BJ (cell line): ENCODE measurements at regions not wholly inside any gene's neighbourhood (a gene's known extent, or its start where the extent isn't known, plus 50 kb on each side); places are given as distances from the start of the nearest gene placed in this dataset.
"Not testable (repeated sequence)": the region's sequence is repeated elsewhere in the genome, so short reads cannot be mapped to it uniquely, and the experiment has no call there.

Experiments
- CTCF ChIA-PET: fragments of 350-600 bp; formaldehyde crosslinking; extraction: SDS; loops from one replicate; lab custom pipeline; 2021; ENCODE audit warnings: antibody characterized with exemption, inconsistent platforms; lab: Yijun Ruan, JAX
- POLR2A ChIA-PET: fragments of 300-600 bp; sonication (Branson Sonifier 250); formaldehyde crosslinking; extraction: SDS; loops from one replicate; lab custom pipeline; 2021; ENCODE audit warnings: antibody characterized with exemption; lab: Charles Lee
- DNase-seq: peaks from one replicate; pipeline ENCODE4 v3.0.0-alpha.2; 2011; ENCODE audit warnings: low read depth
- H3K27me3 ChIP-seq: 2 replicates; pipeline ENCODE4 v1.6.0; 2011; ENCODE audit warnings: low read length; ENCODE audit not compliant: control insufficient read depth, insufficient read depth
- H3K36me3 ChIP-seq: 2 replicates; pipeline ENCODE4 v1.5.1; 2011; ENCODE audit warnings: low read length; ENCODE audit not compliant: control insufficient read depth, insufficient read depth
- H3K4me3 ChIP-seq: 2 replicates; pipeline ENCODE4 v1.5.1; 2011; ENCODE audit warnings: low read depth, mild to moderate bottlenecking, control low read depth, low read length
- TF ChIP-seq, protein P1 (sequence below): IDR thresholded peaks from 2 replicates; pipeline ENCODE4 v1.5.1; 2011; ENCODE audit warnings: low read depth, mild to moderate bottlenecking, control low read depth, inconsistent platforms, low read length, moderate library complexity; ENCODE audit not compliant: insufficient read depth

DNA sequence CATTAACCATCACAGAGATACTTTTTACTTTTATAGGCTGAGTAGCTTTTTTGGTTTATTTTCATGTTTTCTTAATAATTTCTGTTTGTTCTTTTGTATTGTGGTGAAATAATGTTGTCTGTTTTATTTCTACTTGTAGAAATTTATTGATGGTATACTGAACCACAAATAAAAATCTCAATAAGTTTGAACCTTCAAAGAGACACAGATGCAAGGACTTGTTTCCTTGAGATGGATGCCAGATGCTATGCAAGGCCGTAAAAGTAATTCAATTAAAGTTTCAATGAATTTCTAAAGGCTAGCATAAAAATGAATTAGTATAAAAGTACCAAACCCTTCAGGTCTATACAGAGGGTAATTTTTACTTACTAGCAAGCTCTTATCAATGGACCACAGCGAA, 873.5 kb downstream of the TTLL7 start:
- DNase-seq: no peak
- POLR2A ChIA-PET: no interaction called here
- CTCF ChIA-PET: interaction anchor here (1.3 kb wide), 1 partner anchor 11 kb away, joined by 3 read pairs; no protein-coding TSS in a partner anchor
- TF ChIP-seq, protein P1, sequence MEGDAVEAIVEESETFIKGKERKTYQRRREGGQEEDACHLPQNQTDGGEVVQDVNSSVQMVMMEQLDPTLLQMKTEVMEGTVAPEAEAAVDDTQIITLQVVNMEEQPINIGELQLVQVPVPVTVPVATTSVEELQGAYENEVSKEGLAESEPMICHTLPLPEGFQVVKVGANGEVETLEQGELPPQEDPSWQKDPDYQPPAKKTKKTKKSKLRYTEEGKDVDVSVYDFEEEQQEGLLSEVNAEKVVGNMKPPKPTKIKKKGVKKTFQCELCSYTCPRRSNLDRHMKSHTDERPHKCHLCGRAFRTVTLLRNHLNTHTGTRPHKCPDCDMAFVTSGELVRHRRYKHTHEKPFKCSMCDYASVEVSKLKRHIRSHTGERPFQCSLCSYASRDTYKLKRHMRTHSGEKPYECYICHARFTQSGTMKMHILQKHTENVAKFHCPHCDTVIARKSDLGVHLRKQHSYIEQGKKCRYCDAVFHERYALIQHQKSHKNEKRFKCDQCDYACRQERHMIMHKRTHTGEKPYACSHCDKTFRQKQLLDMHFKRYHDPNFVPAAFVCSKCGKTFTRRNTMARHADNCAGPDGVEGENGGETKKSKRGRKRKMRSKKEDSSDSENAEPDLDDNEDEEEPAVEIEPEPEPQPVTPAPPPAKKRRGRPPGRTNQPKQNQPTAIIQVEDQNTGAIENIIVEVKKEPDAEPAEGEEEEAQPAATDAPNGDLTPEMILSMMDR: no peak
- no peaks in the 10 kb centered on the region for H3K36me3 ChIP-seq
- H3K4me3 ChIP-seq: no peak overlapping the region
- no peaks in the 10 kb centered on the region for H3K27me3 ChIP-seq

DNA sequence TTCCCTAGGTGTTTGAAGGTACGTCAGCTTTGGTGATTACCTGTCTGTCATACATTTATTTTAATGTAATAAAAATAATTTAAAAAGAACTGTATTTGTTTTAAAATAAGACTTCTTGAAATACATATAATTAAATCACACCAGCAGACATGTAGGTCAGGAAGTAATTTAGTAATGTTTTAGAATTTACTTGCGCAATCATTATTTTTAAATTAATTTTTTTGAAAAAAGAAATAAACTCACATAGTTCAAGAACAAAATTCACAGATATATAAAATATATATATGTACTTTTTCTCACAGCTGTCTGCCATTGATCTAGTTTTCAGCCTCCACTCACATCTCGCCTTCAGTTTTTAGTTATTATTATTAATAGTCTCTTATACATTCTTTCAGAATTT, 875.9 kb downstream of the TTLL7 start:
- TF ChIP-seq, protein P1: no peak
- Histone ChIP-seq H3K36me3 (no peaks in the 10 kb centered on the region), H3K27me3 (no peaks in the 10 kb centered on the region), H3K4me3 (no peak overlapping the region)
- ChIA-PET CTCF (no interaction called here), POLR2A (no interaction called here)
- DNase-seq: no peak

DNA sequence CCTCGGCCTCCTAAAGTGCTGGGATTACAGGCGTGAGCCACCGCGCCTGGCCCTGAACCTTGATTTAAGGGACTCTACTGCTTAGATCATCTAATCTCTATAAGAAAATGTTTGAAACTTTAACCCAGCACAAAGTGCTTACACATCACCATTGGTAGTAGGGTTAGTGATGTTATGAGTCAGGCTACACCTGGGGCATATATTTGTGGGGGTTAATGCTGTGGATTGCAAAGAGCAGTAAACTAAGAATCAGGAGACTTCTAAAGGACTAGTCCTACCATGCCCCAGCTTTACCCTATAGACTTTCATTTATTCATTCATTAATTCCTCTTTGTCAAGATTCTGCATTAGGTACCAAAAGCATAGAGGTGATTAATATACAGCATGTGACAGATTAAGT, 880.5 kb downstream of the TTLL7 start:
- ChIA-PET POLR2A (no interaction called here), CTCF (no interaction called here)
- H3K27me3 ChIP-seq: no peaks in the 10 kb centered on the region
- H3K36me3 ChIP-seq: no peaks in the 10 kb centered on the region
- H3K4me3 ChIP-seq: no peak overlapping the region
- no peak for DNase-seq
- TF ChIP-seq, protein P1: no peak

DNA sequence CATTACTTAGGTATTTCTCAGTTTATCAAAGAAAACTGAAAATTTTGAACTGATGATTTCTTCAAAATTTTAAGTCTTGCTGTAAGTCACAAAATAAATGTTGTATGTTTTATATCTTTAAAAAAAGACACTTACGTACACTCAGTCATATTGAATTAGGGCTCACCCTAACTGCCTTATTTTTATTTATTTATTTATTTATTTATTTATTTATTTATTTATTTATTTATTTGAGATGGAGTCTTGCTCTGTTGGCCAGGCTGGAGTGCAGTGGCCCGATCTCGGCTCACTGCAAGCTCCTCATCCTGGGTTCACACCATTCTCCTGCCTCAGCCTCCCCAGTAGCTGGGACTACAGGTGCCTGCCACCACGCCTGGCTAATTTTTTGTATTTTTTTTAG, 881.9 kb downstream of the TTLL7 start:
- H3K36me3 ChIP-seq, CTCF ChIA-PET, POLR2A ChIA-PET, H3K27me3 ChIP-seq, H3K4me3 ChIP-seq, DNase-seq: not testable (repeated sequence)

DNA sequence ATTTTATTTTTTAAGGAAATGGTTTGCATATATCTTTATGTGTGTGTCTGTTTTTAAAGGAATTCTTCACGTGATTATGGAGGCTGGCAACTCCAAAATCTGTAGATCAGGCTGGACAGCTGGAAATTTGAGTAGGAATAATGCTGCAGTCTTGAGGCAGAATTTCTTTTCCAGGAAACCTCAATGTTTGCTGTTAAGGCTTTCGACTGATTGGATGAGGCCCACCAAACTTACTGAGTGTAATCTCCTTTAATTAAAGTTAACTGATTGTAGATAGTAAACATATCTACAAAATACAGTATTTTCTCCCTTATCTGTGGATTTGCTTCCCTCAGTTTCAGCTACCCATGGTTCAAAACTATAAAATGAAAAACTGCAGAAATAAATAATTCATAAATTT, 883.1 kb downstream of the TTLL7 start:
- no peak for DNase-seq
- ChIA-PET POLR2A (no interaction called here), CTCF (no interaction called here)
- Histone ChIP-seq H3K4me3 (no peak overlapping the region), H3K36me3 (no peaks in the 10 kb centered on the region), H3K27me3 (no peaks in the 10 kb centered on the region)
- TF ChIP-seq, protein P1: no peak

DNA sequence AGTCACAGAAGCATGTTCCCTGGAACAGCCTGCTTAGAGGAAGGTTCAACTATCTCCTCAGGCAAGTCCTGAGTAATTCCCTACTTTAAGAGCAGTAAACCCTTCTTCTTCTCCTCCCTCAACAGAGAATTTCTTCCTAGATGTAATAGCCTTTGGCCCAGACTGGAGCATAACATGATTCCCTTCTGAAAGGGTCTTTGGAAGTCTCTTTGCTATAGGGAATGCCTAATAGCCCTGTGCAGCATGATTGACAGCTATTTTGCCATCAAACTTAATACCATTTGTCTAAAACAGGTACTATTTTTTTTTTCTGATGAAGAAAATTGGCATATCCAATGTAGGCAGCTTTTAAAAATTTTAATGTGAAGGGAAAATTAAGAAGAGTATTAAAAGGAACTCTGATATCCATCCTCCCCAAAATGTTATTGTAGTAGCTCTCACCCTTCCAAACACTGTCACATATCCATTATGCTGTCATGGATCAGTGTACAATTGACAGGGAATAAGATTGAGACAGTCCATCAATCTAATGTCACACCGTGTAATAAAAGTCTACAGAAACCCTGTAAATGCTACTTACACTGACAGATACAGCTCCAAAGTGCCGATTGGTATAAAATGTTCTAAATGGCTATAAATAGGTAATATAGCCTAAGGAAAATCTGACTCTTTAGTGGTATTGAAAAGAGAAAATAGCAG, 884.6 kb downstream of the TTLL7 start:
- Histone ChIP-seq H3K36me3 (no peaks in the 10 kb centered on the region), H3K27me3 (no peaks in the 10 kb centered on the region), H3K4me3 (no peak overlapping the region)
- TF ChIP-seq, protein P1: no peak
- ChIA-PET CTCF (interaction anchor here (0.9 kb wide), 1 partner anchor 11 kb away, joined by 3 read pairs; no protein-coding TSS in a partner anchor), POLR2A (no interaction called here)
- DNase-seq: no peak
